ENCODE measurements at regions not wholly inside any gene's neighbourhood (a gene's known extent, or its start where the extent isn't known, plus 50 kb on each side); places are given as distances from the start of the nearest gene placed in this dataset.

GRCh38 chr3:170730071-170730812 is 139.8 kb downstream of the RPL22L1 start:
- no peak for DNase-seq (ENCODE audit: low read depth)

GRCh38 chr3:170728181-170728580 is 141.8 kb downstream of the RPL22L1 start:
- DNase-seq (ENCODE audit: low read depth) = no peak

- DNase-seq (ENCODE audit: low read depth) = no peak
Measured at GRCh38 chr3:170727754-170728153, 141.9 kb upstream of the SLC7A14 start.

- no peak for DNase-seq (ENCODE audit: low read depth)
Measured at GRCh38 chr3:170726976-170727661, 141.2 kb upstream of the SLC7A14 start.

GRCh38 chr3:170725285-170725731 is 139.4 kb upstream of the SLC7A14 start:
- no peak for DNase-seq (ENCODE audit: low read depth)

- no peak for DNase-seq (ENCODE audit: low read depth)
Measured at GRCh38 chr3:170724599-170725280, 138.9 kb upstream of the SLC7A14 start.

GRCh38 chr3:170723241-170723640 is 137.4 kb upstream of the SLC7A14 start:
- DNase-seq (ENCODE audit: low read depth) = no peak

- no peak for DNase-seq (ENCODE audit: low read depth)
Measured at GRCh38 chr3:170721563-170721962, 135.7 kb upstream of the SLC7A14 start.

- DNase-seq (ENCODE audit: low read depth) = no peak
Measured at GRCh38 chr3:170719300-170719699, 133.4 kb upstream of the SLC7A14 start.

GRCh38 chr3:170718848-170719247 is 133.0 kb upstream of the SLC7A14 start:
- no peak for DNase-seq (ENCODE audit: low read depth)

GRCh38 chr3:170717410-170718402 is 131.8 kb upstream of the SLC7A14 start:
- DNase-seq (ENCODE audit: low read depth) = no peak

- no peak for DNase-seq (ENCODE audit: low read depth)
Measured at GRCh38 chr3:170716172-170716805, 130.4 kb upstream of the SLC7A14 start.

GRCh38 chr3:170714562-170715535 is 129.0 kb upstream of the SLC7A14 start:
- no peak for DNase-seq (ENCODE audit: low read depth)

- DNase-seq (ENCODE audit: low read depth) = no peak
Measured at GRCh38 chr3:170714122-170714521, 128.2 kb upstream of the SLC7A14 start.

GRCh38 chr3:170713653-170714052 is 127.8 kb upstream of the SLC7A14 start:
- DNase-seq (ENCODE audit: low read depth) = no peak

- DNase-seq (ENCODE audit: low read depth) = no peak
Measured at GRCh38 chr3:170712798-170713197, 126.9 kb upstream of the SLC7A14 start.

GRCh38 chr3:170712336-170712735 is 126.5 kb upstream of the SLC7A14 start:
- no peak for DNase-seq (ENCODE audit: low read depth)

GRCh38 chr3:170711786-170712185 is 125.9 kb upstream of the SLC7A14 start:
- no peak for DNase-seq (ENCODE audit: low read depth)

- DNase-seq (ENCODE audit: low read depth) = no peak
Measured at GRCh38 chr3:170709046-170709445, 123.2 kb upstream of the SLC7A14 start.

- DNase-seq (ENCODE audit: low read depth) = no peak
Measured at GRCh38 chr3:170707899-170708298, 122.0 kb upstream of the SLC7A14 start.
